ENCODE measurements at regions not wholly inside any gene's neighbourhood (a gene's known extent, or its start where the extent isn't known, plus 50 kb on each side); places are given as distances from the start of the nearest gene placed in this dataset.

GRCh38 chr1:34524783-34525182 is 230.1 kb upstream of the GJB5 start (continued):
- no peak for TF ChIP-seq POLR2H (tag; IDR thresholded peaks at IDR 0.05; ENCODE audit: low read depth)

GRCh38 chr1:34529935-34530859 is 224.7 kb upstream of the GJB5 start:
- no TSS peak for BruUV-seq (replicated peaks)
- Histone ChIP-seq H3K27ac (ENCODE audit: extremely low read depth, low read depth, low read length) (no peak overlapping the region), H3K4me3 (no peak overlapping the region), H3K9me3 (replicated peaks; ENCODE audit: control insufficient read depth, insufficient read depth, low read depth, low read length) (no peaks in the 10 kb centered on the region), H3K79me2 (ENCODE audit: control insufficient read depth, insufficient read depth, low read length) (no peaks in the 10 kb centered on the region), H2AFZ (ENCODE audit: low read depth, low read length) (no peak overlapping the region), H4K20me1 (replicated peaks; ENCODE audit: control insufficient read depth, insufficient read depth, low read length) (no peaks in the 10 kb centered on the region), H3K9me1 (ENCODE audit: control insufficient read depth, insufficient read depth, low read length) (no peaks in the 10 kb centered on the region), H3K4me1 (replicated peaks in 1 of 2; ENCODE audit: control insufficient read depth in 2 of 2, insufficient read depth in 2 of 2, low read length in 2 of 2) (no peaks in the 10 kb centered on the region), H3K36me3 (ENCODE audit: control insufficient read depth, insufficient read depth, low read length) (no peaks in the 10 kb centered on the region), H3K4me2 (ENCODE audit: insufficient read depth, low read length) (no peak overlapping the region), H3K9ac (ENCODE audit: insufficient read depth in 1 of 2, low read depth in 2 of 2, low read length in 2 of 2) (no peak overlapping the region), H3K27me3 (ENCODE audit: control insufficient read depth in 2 of 2, insufficient read depth in 2 of 2, low read length in 2 of 2) (no peaks in the 10 kb centered on the region)
- under 1% methylated on average over 12 of the region's 12 CpGs for WGBS (ENCODE audit: insufficient coverage, low coverage, missing lambda C conversion rate)
- no peak for ATAC-seq
- POLR2A ChIA-PET = interaction anchor here (0.6 to 2.2 kb wide), 3 partner anchors 18 to 454 kb away, joined by 3 to 5 read pairs (median 5); no protein-coding TSS in a partner anchor
- no peak for DNase-seq (ENCODE audit: extremely low read depth in 1 of 4, low spot score in 3 of 4)
- intact Hi-C loops (cut with micrococcal nuclease) (no loop called here), in situ Hi-C loops (cut with MboI) (no loop called here)
- FAIRE-seq = no peak
- TF ChIP-seq CCAR2 (IDR thresholded peaks at IDR 0.05; ENCODE audit: low read depth, low read length) (no peak), RBM39 (optimal IDR thresholded peaks at IDR 0.05; ENCODE audit: low read depth, low read length) (no peak), TSC22D4 (tag; IDR thresholded peaks at IDR 0.05) (no peak), TAF15 (IDR thresholded peaks at IDR 0.05; ENCODE audit: low read depth, low read length) (no peak), RBBP5 (IDR thresholded peaks at IDR 0.05; ENCODE audit: borderline replicate concordance, insufficient read depth, low read length, poor library complexity, severe bottlenecking) (no peak), SNRNP70 (optimal IDR thresholded peaks at IDR 0.05; ENCODE audit: low read depth, low read length) (no peak), TARDBP (IDR thresholded peaks at IDR 0.05) (no peak), PYGO2 (tag; IDR thresholded peaks at IDR 0.05) (no peak), ETS2 (tag; IDR thresholded peaks at IDR 0.05; ENCODE audit: borderline replicate concordance, poor library complexity, severe bottlenecking) (no peak), POLR3A (IDR thresholded peaks at IDR 0.05; ENCODE audit: borderline replicate concordance, extremely low read depth, insufficient read depth, insufficient read length) (no peak)
- TF ChIP-seq, protein P1, sequence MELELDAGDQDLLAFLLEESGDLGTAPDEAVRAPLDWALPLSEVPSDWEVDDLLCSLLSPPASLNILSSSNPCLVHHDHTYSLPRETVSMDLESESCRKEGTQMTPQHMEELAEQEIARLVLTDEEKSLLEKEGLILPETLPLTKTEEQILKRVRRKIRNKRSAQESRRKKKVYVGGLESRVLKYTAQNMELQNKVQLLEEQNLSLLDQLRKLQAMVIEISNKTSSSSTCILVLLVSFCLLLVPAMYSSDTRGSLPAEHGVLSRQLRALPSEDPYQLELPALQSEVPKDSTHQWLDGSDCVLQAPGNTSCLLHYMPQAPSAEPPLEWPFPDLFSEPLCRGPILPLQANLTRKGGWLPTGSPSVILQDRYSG (tag; conservative IDR thresholded peaks at IDR 0.05; ENCODE audit: low read depth) = no peak
- CTCF ChIA-PET (ENCODE audit: low intra/inter-chr PET ratio) = no interaction called here

All from K562 (cell line).